Stimulated activated CD8-positive, alpha-beta memory T cell treated with anti-CD3 and anti-CD28 coated beads, Interleukin-4, amount 100 ng/mL, for 48 hours (primary cell): ENCODE measurements at regions not wholly inside any gene's neighbourhood (a gene's known extent, or its start where the extent isn't known, plus 50 kb on each side); places are given as distances from the start of the nearest gene placed in this dataset.
"Not testable (repeated sequence)": the region's sequence is repeated elsewhere in the genome, so short reads cannot be mapped to it uniquely, and the experiment has no call there.

Source experiments
- DNase-seq: peaks from one replicate; pipeline ENCODE4 v3.0.0-alpha.2; 2020

GRCh38 chr18:10320791-10321190, 133.6 kb upstream of the APCDD1 start:
- DNase-seq, result no peak

DNA sequence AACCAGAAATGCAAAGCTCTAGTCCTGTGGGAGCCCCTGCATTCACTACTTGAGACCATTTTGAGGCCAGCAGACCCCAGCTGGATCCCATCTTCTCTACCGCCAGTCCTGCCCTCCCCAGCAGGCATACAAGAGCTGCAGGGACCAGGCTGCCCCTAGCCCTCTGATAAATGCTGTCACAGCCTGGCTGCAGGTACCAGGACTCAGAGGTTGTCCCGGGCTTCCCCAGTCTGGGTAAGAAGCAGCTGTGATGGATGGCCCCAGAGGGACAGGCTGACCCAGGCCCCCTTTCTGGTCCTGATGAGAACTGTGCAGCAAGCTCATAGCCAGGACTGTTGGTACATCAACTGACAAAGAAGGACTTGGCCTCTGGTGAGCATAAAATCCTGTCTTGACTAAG, 132.9 kb upstream of the APCDD1 start:
- DNase-seq, result no peak

DNA sequence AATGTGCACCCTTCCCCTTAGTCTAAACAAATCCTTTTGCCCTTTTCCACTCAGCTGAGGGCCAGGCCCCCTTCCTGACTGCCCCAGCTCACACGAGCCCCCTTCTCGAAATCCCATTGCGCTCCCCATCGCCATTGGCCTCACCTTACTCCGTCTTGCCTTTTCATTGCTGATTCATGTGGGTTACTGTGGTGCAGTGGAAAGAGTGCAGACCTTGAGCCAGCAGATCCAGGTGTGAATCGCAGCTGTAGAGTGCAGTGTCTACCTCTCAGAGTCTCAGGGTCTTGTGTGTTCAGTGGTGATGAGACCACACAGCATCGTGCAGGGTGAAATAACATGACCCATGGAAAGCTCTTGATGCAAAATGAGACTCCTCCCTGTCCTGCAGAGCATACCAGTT, 132.4 kb upstream of the APCDD1 start:
- DNase-seq, result no peak

DNA sequence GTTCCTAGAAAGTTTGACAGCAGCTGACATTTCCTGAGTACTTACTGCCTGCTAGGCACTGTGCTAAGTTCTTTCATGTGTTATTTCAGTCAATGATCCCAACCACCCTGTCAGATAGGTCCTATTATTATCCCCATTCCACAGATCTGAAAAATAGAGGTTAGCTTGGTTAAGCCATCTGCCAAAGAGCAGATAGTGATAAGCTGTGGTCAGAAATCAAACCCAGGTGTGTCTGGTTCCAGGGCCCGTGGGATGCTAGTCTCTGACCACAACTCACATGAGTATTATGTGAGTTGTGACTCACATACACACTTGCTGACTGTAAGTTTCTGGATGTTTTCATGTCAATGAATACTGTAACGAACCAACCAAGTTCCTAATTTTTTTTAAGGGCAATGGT, 132.0 kb upstream of the APCDD1 start:
- no peak for DNase-seq

DNA sequence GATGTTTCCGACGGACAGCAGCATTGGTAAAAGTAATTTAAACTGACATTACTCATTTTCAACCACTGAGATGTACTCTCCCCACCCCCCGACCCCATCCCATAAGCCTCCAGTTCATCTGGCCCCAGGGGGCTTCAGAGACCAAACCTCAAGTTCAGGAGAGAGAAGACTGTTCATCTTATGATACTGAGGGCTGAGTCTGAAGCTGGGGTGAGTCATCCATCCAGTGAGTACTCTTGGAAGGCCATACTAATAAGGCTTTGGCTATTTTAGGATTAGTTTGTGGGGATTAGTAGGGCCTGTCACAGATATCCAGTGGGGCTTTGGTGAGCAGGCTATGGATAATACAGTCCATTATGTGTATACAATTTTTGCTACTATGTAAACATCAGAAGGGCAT, 125.3 kb upstream of the APCDD1 start:
- no peak for DNase-seq

DNA sequence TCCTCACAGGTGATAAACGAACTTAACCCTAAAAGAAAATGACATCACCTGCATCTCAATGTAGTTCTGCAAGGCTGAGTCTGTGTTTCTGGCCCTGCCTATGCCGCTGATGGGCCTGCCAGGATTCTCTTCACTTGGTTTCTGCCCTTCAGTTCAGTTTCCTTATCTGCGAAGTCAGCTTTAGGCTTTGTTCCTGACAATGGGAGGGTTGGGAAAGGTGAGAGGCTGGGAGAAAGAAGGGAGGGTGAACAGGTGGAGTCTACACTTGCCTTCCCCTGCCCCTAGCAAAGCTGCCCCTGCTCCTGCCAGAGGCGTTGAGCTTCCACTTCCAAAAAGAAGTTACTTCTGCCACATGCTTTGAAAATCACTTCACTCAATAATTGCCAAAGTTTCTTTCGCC, 124.0 kb upstream of the APCDD1 start:
- no peak for DNase-seq

- no peak for DNase-seq
These were observed 122.0 kb upstream of the APCDD1 start for GRCh38 chr18:10332452-10332851.

- no peak for DNase-seq
These were observed 117.6 kb upstream of the APCDD1 start for GRCh38 chr18:10336749-10337350.

- no peak for DNase-seq
These were observed 113.6 kb upstream of the APCDD1 start for GRCh38 chr18:10340821-10341220.

DNA sequence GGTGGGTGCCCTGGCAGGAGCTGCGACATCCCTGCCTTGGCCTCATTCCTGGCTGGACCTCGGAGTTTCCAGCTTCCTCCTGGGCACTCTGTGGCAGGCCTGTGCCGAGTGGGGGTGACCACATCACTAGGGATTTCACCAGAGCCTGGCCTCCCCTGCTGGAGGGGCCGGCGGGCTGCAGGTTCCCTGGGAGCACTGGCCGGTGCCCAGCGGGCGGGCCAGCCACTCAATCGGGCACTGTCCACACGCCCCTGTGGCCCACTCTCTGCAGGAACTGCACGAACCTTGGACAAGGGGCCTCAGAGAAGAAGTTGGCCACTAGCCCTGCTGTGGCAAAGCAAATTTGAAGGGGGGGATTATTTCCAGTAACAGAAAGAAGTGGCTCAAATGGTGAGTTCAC, 110.7 kb upstream of the APCDD1 start:
- DNase-seq, result no peak

- DNase-seq, result no peak
These were observed 107.6 kb upstream of the APCDD1 start for GRCh38 chr18:10346749-10347415.

- no peak for DNase-seq
These were observed 104.9 kb upstream of the APCDD1 start for GRCh38 chr18:10349561-10349960.

GRCh38 chr18:10350661-10351060, 103.8 kb upstream of the APCDD1 start:
- DNase-seq, result no peak

DNA sequence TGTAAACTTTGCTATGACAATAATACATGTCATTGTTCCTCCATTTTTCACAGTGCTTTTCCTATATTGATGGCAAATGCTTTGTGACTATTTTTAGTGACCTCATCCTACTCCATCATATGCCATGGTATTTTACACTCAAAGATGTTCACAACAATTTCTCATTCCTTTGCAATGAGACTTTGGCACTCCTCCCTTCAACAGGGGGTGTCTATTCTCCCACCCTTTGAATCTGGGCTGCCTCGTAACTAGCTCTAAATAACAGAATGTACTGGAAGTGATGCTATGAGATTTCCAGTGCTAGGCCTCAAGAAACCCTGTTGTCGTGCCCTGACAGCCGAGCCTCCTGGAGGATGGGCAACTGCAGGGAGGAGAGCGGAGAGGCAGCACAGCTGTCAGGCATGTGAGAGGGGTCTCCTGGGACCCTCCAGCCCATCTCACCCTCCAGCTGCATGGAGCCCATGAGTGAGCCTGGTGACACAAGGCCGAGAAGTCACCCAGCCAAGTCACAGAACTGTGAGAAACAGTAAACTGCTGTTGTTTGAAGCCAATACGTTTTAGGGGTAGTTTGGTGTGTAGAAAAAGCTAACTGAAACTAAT, 103.1 kb upstream of the APCDD1 start:
- no peak for DNase-seq

GRCh38 chr18:10351858-10352257, 102.6 kb upstream of the APCDD1 start:
- DNase-seq, result no peak

- no peak for DNase-seq
These were observed 101.8 kb upstream of the APCDD1 start for GRCh38 chr18:10352671-10353070.

DNA sequence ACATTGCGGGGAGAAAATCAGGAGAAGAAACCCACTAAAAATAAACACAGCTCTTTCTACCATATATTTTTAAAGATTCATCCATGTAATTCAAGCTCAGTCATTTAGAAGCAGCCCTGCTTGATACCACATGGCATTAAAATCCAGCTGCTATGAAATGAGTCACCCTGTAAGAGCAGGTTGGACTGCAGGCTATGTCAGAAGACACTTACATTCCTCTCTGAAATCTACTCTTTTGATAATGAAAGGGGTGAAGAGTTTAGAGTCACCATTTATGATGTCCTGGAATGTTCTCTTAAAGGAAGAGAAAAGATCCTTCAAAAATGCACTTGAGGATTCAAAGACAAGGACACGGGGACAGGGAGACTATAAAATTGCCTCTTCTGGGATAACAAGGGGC, 100.6 kb upstream of the APCDD1 start:
- DNase-seq, result no peak

- DNase-seq, result no peak
These were observed 100.1 kb upstream of the APCDD1 start for GRCh38 chr18:10354241-10354811.

DNA sequence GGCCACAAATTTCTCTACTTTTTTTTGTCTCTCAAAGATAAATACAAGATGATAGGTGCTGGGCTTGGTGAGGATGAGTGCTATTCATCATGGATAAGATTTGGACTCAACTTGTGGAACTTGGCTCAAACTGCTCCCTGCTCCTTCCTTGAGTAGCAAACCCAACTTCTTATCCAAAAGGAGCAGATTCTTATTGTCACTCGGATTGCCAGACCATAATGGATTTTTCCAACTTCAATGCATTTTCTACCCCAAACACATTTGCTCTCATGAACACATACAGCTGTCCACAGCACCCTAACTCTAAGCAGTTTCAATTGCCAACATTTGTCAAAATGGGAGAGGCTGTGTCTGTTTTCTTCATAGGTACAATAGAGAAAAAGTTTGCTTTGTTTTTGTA, 99.5 kb upstream of the APCDD1 start:
- no peak for DNase-seq

- DNase-seq, result not testable (repeated sequence)
These were observed 97.4 kb upstream of the APCDD1 start for GRCh38 chr18:10356999-10357398.

- no peak for DNase-seq
These were observed 92.8 kb upstream of the APCDD1 start for GRCh38 chr18:10361660-10362059.

GRCh38 chr18:10365021-10365500, 89.4 kb upstream of the APCDD1 start:
- no peak for DNase-seq

GRCh38 chr18:10365901-10366300, 88.5 kb upstream of the APCDD1 start:
- DNase-seq, result no peak

DNA sequence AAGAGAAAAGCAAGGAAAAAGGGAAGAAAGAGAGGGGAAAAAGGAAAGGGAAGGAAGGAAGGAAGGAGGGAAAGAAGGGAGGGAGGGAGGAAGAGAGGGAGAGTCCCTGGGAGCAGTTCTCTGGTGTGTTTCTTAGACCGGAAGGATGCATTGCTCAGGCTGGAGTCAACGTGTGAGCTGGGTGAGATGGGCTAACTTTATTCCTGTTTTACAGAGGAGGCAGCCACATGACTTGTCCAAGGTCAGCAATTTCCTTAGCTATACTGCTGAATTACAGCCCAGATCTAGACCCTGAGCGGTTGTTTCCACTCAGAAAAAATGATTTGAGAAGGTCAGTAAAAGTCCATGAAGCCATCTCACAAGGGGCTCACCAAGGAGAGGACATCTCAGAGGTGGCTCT, 86.6 kb upstream of the APCDD1 start:
- DNase-seq, result no peak
